NOMO-1 (cell line): ENCODE measurements at regions not wholly inside any gene's neighbourhood (a gene's known extent, or its start where the extent isn't known, plus 50 kb on each side); places are given as distances from the start of the nearest gene placed in this dataset.

Source experiments
- DNase-seq, 2 experiments: peaks; one replicate each; lab custom pipeline; 2025; ENCODE audit not compliant: unreplicated experiment in 2 of 2; lab: John Stamatoyannopoulos, UW

GRCh38 chr2:120563616-120564015, 172.1 kb upstream of the GLI2 start:
- no peak for DNase-seq

- DNase-seq, result no peak
Observed at GRCh38 chr2:120564213-120565094, 171.2 kb upstream of the GLI2 start.

GRCh38 chr2:120565095-120565460, 170.6 kb upstream of the GLI2 start:
- DNase-seq, result no peak

- no peak for DNase-seq
Observed at GRCh38 chr2:120565929-120566328, 169.7 kb upstream of the GLI2 start.

DNA sequence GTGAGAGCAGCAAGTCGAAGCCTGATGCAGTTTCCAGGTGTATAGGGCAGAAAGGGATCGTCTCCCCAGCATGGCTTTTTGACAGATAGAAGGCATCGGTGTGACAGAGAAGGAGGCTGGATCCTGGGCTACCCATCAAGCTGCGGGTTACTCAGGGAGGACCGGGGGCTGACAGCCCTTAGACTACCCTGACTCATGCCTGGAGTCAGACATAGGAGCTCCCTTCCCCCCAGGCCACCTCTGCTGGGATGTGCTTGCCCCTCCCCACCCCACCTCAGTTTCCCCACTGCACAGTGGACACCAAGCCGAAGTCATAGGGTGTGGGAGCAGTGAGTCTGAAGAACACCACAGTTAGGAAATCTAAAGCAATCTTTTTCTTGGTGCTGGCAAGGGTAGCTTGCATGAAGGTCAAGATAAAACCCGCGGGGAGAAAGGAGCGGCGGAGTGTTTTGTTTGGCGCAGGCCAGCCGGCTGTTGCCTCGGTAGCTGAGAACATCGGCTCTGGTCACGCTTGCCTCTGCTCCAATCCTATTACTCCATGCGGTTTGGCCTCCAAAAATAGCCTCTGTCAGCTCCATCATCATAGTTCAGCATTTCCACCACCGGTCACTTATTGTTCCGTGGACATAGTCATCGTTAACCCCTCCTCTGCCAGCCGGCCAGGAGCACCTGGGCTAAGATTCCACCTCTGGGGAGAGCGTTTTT, 169.2 kb upstream of the GLI2 start:
- no peak for DNase-seq

DNA sequence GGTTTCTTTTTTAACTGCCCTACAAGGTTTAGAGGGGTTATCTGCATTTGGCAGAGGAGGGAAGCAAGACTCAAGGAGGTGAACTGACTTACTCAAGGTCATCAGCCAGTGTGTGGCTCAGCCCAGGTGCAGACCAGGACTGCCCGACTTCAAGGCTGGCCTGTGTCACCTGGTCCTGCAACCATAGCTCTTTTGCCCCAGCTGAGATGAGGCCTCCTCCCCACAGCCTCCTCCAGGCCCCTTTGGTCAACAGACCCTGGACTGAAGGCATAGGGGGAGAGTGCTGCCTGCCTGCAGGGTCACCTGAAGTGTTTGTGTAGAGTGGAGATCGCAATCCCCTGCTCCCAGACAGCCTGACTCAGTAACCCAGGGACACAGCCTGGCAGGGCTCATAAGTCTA, 168.5 kb upstream of the GLI2 start:
- DNase-seq, result no peak

DNA sequence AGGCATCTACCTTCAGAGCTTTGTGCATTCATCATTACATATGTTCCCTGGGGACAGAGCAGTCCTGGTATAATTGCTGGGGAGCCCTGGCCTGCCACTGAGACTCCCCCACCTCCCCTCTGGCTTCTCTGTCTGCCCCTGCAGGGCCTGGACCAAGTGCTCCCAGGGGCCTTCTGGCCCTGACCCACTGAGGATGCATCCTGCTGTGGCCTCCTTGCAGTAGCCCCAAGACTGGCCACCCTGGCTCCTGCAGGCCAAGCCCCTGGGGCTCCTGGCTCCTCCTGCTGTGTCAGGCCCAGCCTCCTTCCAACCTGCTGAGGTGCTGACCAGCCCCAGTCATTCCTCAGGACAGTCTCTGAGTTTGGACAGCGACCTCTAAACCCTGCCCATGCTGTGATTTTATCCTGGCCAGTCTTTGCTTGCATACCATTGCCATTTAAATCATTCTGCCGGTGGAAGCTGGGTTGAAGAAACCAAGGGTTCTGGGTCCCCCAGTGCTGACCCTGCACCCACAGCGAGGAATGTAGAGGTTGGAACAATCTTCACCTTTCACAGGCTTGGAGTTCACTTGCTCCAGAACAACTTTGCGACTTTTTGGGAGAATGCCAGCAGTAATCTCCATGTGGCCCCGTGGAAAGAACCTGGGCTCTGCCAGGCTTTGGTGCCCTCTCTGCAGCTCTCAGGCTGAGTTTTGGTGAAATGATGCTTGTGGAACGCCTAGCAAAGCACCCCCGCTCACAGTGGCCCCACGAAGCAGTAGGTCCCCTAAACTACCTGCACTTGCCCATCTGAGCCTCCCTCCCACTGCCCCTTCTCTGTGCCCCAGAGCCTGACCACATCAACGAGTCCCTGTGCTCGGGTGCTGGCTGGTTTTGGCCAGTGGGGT, 167.3 kb upstream of the GLI2 start:
- DNase-seq, result no peak

DNA sequence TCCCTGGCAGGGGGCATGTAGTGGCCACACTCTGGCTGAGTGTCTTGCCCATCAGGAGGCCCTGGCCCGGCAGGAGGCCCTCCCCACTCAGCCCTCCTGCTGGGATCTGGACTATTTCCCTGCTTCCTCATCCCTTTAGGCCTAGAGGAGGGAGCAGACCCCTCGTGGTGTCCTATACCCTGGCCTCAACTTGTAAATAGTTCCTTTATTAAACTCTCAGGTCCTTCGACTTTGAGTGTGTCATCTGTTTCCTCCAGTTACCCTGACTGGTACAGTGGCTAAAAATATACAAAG, 166.7 kb upstream of the GLI2 start:
- no peak for DNase-seq

GRCh38 chr2:120570001-120570400, 165.7 kb upstream of the GLI2 start:
- DNase-seq, result no peak

DNA sequence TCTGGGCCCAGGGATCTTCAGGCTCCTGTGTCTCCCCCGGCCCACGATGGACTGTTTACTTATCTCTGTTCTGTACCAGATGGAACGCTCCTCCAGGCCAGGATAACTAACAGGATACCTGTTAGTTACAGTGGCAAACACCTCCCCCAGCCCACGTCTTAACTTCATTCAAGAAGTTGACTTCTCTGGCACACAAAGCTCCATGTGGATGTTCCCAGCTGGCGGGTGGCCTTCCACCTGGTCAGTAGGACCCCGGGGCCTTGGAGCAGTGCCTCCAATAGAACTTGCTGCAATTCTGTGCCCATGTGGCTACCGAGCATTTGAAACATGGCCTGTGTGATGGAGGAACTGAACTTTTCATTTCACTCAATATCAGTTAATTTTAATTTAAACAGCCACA, 165.1 kb upstream of the GLI2 start:
- DNase-seq, result no peak

DNA sequence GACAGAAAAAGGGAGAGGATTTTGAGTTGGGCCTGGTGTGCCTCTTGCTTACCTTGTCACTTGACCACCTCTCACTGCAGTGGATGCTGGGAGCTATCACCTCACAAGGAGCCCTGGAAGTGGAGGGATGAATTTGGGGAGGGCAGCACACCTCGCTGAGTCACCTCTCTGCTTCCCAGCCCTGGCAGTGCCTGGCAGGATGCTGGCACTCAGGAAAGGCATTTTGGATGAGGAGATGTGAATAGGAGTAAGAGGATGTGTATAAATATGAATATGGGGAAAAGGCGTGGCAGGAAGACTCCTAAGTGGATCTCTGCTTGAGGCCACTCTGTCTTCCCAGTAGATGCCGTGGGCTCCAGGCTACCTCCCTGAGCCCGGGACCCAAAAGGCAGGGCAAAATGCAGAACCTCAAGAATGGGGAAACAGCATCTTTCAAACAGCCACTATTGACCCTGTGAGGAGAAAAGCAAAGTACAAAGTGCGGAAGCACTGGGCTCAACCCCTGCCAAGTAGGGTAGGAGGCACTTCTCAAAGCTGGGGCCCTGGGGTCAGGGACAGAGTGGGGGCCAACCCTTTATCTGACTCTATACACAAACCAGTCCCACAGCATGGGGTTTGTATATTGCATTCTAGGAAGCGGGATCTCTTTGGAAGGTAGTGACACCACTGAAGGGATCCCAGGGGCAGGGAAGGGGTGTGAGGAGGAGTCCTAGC, 164.5 kb upstream of the GLI2 start:
- no peak for DNase-seq

DNA sequence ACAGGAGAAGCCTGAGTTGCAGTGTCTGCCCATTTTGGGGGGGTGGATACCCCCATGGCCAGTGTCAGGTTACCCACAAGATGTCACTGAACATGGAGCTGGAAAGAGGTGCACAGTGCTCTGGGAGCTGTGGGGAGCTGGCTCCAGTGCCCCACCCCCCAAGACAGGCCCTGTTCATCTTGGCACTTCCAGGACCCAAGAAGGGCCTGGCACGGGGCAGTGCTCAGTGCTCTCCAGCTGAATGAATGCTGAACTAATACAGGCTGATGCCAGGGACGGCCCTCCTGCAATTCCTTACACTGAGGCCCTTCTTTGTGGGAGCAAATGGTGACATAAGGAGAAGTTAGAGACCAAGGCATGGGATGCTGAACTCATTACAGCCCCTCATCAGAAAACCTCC, 163.4 kb upstream of the GLI2 start:
- DNase-seq, result no peak

GRCh38 chr2:120574620-120575019, 161.0 kb upstream of the GLI2 start:
- no peak for DNase-seq

DNA sequence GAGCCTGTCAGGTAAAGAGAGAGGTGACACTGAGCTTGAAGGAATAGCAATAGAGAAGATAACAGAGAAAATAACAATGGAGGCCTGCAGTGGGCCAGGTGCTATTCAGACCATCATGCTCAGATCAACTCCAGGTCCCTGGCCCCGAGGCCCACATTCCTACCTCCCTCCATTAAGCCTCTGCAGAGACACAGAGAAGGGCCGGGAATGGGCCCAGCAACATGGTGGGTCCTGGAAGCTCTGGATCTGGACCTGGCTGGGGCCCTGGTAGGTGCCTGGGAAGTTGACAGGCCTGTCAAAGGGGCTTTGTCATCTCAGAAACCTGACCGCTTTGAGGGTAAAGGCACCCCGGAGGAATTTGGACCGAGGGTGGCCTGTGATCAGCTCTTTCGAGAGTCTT, 159.7 kb upstream of the GLI2 start:
- no peak for DNase-seq

DNA sequence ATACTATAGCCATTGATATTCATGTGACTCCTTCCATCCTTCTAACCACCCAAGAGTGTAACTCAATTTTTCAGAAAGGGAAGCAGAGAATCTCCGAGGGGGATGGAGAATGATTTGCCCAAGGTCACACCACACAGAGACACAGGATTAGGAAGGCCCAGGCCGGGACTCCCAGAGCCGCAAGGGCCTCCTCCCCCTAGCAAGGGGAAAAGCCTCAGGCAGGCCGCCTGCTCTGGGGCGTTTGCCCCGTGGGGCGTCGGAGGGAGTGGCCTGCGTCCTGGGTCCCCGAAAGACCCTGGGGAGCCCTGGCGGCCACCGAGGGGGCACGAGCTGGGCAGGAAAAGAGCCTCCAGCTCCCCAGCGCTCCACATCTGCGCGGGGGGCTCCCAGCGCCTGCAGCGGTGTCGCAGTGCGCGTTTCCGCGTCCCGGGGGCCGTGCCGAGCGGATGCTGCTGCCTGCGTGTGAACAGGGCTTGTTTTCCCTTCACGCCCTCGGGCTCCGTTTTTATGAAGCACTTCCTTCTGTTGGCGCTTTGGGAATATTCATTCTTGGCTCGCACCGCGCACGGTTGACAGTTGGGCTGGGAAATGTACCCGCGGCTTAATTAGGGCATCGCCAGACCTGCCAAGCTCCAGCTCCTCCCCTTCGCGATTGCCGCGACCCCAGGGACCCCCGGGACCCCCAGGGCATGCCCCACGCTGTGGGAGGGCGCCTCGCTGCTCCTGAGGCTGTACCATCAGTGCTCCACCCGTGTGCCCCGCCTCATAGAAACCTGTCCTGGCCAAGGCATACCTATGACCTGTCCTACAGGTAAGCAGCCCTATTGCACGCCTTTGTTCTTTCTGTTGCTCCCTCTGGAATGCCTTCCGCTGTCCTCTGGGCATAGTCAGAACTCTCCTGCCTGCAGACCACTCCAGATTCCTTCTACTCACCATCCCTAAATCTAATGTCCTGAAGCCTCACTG, 158.9 kb upstream of the GLI2 start:
- DNase-seq, result no peak

DNA sequence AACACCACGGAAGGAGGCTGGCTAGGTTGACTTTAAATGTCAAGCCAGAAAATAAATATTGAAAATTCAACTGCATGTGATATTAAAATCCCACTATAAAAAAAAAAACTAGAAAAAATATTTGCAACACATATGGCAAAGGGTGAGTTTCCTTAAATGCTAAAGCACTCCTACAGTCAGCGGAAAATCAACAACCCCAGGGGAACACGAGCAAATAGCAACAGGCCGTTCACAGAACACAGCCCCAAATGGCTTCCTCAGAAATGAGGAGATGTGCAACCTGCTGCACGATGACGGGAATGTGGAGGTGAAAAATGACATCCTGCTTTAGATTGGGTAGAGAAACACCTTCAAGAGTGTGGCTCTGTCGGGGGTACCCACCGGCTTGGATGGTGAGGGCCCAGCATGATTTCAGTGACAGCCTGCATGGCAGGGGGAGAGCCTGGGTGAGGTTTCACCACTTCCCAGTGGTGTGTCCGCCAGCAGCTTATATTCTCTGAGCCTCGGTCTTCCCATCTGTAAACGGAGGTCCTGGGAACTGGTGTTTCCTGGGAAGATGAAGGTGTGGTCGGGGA, 157.9 kb upstream of the GLI2 start:
- no peak for DNase-seq

DNA sequence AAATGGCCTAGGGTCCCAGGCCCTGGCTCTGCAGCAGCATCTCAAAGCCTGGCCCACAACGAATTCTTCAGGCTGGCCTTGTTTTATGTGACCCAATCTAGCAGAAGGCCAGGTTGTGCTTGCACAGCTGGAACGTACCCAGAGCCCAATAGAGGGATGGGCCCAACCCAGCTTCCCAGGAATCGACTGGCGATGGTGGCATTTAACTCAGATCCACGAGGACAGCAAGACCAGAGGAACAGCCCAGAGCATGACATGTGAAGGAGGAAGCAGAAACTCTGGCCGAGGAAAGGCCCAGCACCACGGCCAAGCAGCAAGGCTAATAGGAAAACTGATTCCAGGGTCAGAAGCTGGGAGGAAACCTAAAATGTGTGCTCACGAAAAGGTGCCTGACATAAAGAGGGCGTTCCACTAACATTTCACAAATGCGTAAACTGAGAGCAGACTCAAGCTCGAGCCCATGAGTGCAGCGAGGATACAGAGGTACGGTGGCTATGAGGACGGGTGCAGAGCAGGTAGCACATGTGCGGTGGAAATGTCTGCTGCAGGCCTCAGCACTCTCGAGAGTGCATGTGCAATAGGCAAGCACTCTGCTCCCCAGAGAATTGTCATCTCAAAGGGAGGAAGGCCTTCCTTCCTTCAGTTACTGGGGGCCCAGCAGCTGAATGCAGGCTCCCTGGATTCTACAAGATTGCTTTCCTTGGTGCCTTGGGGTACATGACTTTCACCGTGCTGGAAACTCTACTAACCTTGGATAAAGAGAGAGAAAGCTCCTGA, 156.9 kb upstream of the GLI2 start:
- no peak for DNase-seq

- DNase-seq, result no peak
Observed at GRCh38 chr2:120579916-120580685, 155.6 kb upstream of the GLI2 start.
